ENCODE measurements at regions not wholly inside any gene's neighbourhood (a gene's known extent, or its start where the extent isn't known, plus 50 kb on each side); places are given as distances from the start of the nearest gene placed in this dataset.

- no peak for TF ChIP-seq ARID4B (CRISPR knock-in tag; IDR thresholded peaks at IDR 0.05)
- TF ChIP-seq PPARD (CRISPR knock-in tag; IDR thresholded peaks at IDR 0.05), result no peak
- TF ChIP-seq KLF13 (tag; IDR thresholded peaks at IDR 0.05; ENCODE audit: borderline replicate concordance, low read depth), result no peak
Measured at GRCh38 chr9:100927763-100928162, 100.8 kb upstream of the PLPPR1 start (continued).

- no peak for ATAC-seq
- ChIA-PET CTCF (ENCODE audit: low intra/inter-chr PET ratio) (no interaction called here), POLR2A (no interaction called here)
- Histone ChIP-seq H3K4me1 (replicated peaks in 1 of 2; ENCODE audit: control insufficient read depth in 2 of 2, insufficient read depth in 2 of 2, low read length in 2 of 2) (no peaks in the 10 kb centered on the region), H2AFZ (ENCODE audit: low read depth, low read length) (no peak overlapping the region), H3K27ac (ENCODE audit: extremely low read depth, low read depth, low read length) (no peak overlapping the region), H3K4me2 (ENCODE audit: insufficient read depth, low read length) (no peak overlapping the region), H3K36me3 (ENCODE audit: control insufficient read depth, insufficient read depth, low read length) (no peaks in the 10 kb centered on the region), H3K9me1 (ENCODE audit: control insufficient read depth, insufficient read depth, low read length) (no peaks in the 10 kb centered on the region), H4K20me1 (replicated peaks; ENCODE audit: control insufficient read depth, insufficient read depth, low read length) (no peaks in the 10 kb centered on the region), H3K9ac (ENCODE audit: insufficient read depth in 1 of 2, low read depth in 2 of 2, low read length in 2 of 2) (no peak overlapping the region), H3K4me3 (no peak overlapping the region), H3K27me3 (ENCODE audit: control insufficient read depth in 2 of 2, insufficient read depth in 2 of 2, low read length in 2 of 2) (no peaks in the 10 kb centered on the region), H3K9me3 (replicated peaks; ENCODE audit: control insufficient read depth, insufficient read depth, low read depth, low read length) (no peaks in the 10 kb centered on the region), H3K79me2 (ENCODE audit: control insufficient read depth, insufficient read depth, low read length) (no peaks in the 10 kb centered on the region)
- no TSS peak for BruUV-seq (replicated peaks)
- no peak for FAIRE-seq
- intact Hi-C loops (cut with micrococcal nuclease) (no loop called here), in situ Hi-C loops (cut with MboI) (no loop called here)
- WGBS (ENCODE audit: insufficient coverage, low coverage, missing lambda C conversion rate), result 0% methylated on average over 2 of the region's 2 CpGs
- TF ChIP-seq NFYB (IDR thresholded peaks at IDR 0.05; ENCODE audit: extremely low read depth, insufficient read length), result no peak
- DNase-seq (ENCODE audit: extremely low read depth in 1 of 4, low spot score in 3 of 4), result no peak
Measured at GRCh38 chr9:100933656-100934055, 94.9 kb upstream of the PLPPR1 start.
